Astrocyte (in vitro differentiated cells and primary cell): ENCODE measurements at regions not wholly inside any gene's neighbourhood (a gene's known extent, or its start where the extent isn't known, plus 50 kb on each side); places are given as distances from the start of the nearest gene placed in this dataset.

Source experiments
- CTCF ChIP-seq: IDR thresholded peaks from 2 replicates; pipeline ENCODE4 v1.5.1; 2011; ENCODE audit warnings: low read depth, mild to moderate bottlenecking, inconsistent platforms, low read length, moderate library complexity; ENCODE audit not compliant: insufficient read depth
- EZH2 ChIP-seq: IDR thresholded peaks from 2 replicates; pipeline ENCODE4 v1.6.1; 2012; ENCODE audit warnings: mild to moderate bottlenecking, low read length, inconsistent platforms; ENCODE audit not compliant: insufficient read depth

DNA sequence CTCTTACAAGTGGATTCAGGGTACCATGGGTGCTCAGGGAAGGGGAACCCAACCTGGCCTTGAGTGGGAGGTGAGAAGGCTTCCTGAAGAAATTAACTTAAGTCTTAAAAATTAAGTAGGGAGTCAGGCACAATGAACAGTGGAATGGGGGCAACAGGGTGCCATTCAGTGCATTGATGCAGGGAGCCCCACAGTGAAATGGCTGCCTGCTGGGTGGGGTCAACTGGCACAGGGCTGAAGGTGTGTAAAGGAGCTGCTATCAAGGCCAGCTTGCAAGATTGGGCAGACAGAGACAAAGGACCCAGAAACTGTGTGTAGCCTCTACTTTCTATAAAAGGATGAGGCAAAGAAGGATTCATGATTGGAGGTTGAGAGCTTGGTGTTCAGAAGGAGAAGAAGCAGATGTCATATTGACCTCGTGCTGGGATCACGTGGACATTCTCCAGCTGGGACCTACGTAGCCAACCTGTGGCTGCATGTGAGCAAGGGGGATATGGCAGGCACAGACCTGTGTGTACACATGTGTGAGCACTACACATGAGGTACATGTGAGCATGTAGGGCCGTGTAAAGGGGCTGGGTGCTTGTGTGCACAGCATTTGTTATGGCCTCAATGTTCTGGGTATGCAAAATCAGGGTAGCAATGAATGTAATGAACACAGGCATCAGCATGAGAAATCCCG is 209.5 kb upstream of the HAAO start:
- TF ChIP-seq CTCF (no peak), EZH2 (no peak)
